ENCODE measurements at regions not wholly inside any gene's neighbourhood (a gene's known extent, or its start where the extent isn't known, plus 50 kb on each side); places are given as distances from the start of the nearest gene placed in this dataset.

- TF ChIP-seq CTCF (conservative IDR thresholded peaks at IDR 0.05; ENCODE audit: low read depth in 2 of 2) (no peak), NANOG (IDR thresholded peaks at IDR 0.05; ENCODE audit: borderline replicate concordance) (no peak), REST (IDR thresholded peaks at IDR 0.05; ENCODE audit: unreplicated experiment) (no peak), ZNF331 (CRISPR knock-in tag; IDR thresholded peaks at IDR 0.05; ENCODE audit: low read depth) (no peak), POLR2AphosphoS5 (IDR thresholded peaks at IDR 0.05; ENCODE audit: low read depth) (no peak)
Measured at GRCh38 chr6:135748189-135748588, 103.3 kb upstream of the PDE7B start.

Measured in GM23338 (cell line).